Fibroblast of lung (primary cell): ENCODE measurements at regions not wholly inside any gene's neighbourhood (a gene's known extent, or its start where the extent isn't known, plus 50 kb on each side); places are given as distances from the start of the nearest gene placed in this dataset.

Experiments
- DNase-seq, 2 donors: peaks; one replicate each; pipeline versions ENCODE4 v3.0.0 to v3.0.0-alpha.2; 2010; ENCODE audit warnings: low read depth in 2 of 2
- H2AFZ ChIP-seq: 2 replicates; pipeline ENCODE4 v1.5.1; 2012; ENCODE audit warnings: low read length, control low read depth, inconsistent platforms
- H3K27ac ChIP-seq: 2 replicates; pipeline ENCODE4 v1.5.1; 2011; ENCODE audit warnings: low read length, control low read depth; ENCODE audit not compliant: insufficient read depth
- H3K27me3 ChIP-seq: 2 replicates; pipeline ENCODE4 v1.5.1; 2011; ENCODE audit warnings: mild to moderate bottlenecking, low read length; ENCODE audit not compliant: control insufficient read depth, insufficient read depth
- H3K36me3 ChIP-seq: 2 replicates; pipeline ENCODE4 v1.5.1; 2011; ENCODE audit warnings: low read length; ENCODE audit not compliant: control insufficient read depth, insufficient read depth
- H3K4me1 ChIP-seq: 2 replicates; pipeline ENCODE4 v1.5.1; 2011; ENCODE audit warnings: low read length; ENCODE audit not compliant: control insufficient read depth, insufficient read depth; ENCODE audit errors: extremely low read depth
- H3K4me2 ChIP-seq: 2 replicates; pipeline ENCODE4 v1.5.1; 2011; ENCODE audit warnings: low read length, control low read depth; ENCODE audit not compliant: insufficient read depth; ENCODE audit errors: extremely low read depth
- H3K4me3 ChIP-seq, 4 experiments: fragments of 200-600 bp in 1 of 4; sonication (generic) in 1 of 4; replicated peaks in 1 of 4; 2 replicates each; pipeline ENCODE4 v1.5.1; 2011 to 2016; ENCODE audit warnings: low read length in 4 of 4, low read depth in 3 of 4, mild to moderate bottlenecking in 3 of 4, control low read depth in 2 of 4, inconsistent platforms in 1 of 4, mixed read lengths in 1 of 4; ENCODE audit not compliant: insufficient read depth in 1 of 4; ENCODE audit errors: control extremely low read depth in 1 of 4
- H3K79me2 ChIP-seq: 2 replicates; pipeline ENCODE4 v1.5.1; 2012; ENCODE audit warnings: mild to moderate bottlenecking, low read length, inconsistent platforms; ENCODE audit not compliant: control insufficient read depth, insufficient read depth
- H3K9ac ChIP-seq: 2 replicates; pipeline ENCODE4 v1.5.1; 2011; ENCODE audit warnings: mild to moderate bottlenecking, low read length, control low read depth; ENCODE audit not compliant: insufficient read depth
- H3K9me3 ChIP-seq: 2 replicates; pipeline ENCODE4 v1.5.1; 2012; ENCODE audit warnings: low read depth, low read length; ENCODE audit not compliant: control insufficient read depth, insufficient read depth
- H4K20me1 ChIP-seq: 2 replicates; pipeline ENCODE4 v1.5.1; 2011; ENCODE audit warnings: low read length; ENCODE audit not compliant: control insufficient read depth, insufficient read depth; ENCODE audit errors: extremely low read depth
- CTCF ChIP-seq, 2 donors: IDR thresholded peaks in 1 of 2; conservative IDR thresholded peaks in 1 of 2; 1 replicate in 1 of 2; 2 replicates in 1 of 2; pipeline ENCODE4 v1.5.1; 2011 to 2012; ENCODE audit warnings: low read length in 2 of 2, control low read depth in 1 of 2, inconsistent platforms in 1 of 2, low read depth in 1 of 2, mild to moderate bottlenecking in 1 of 2
- EZH2 ChIP-seq: IDR thresholded peaks from 2 replicates; pipeline ENCODE4 v1.5.1; 2012; ENCODE audit warnings: low read length, control low read depth, mild to moderate bottlenecking; ENCODE audit errors: missing control alignments

GRCh38 chr10:83937826-83938225, 201.5 kb upstream of the GHITM start:
- Histone ChIP-seq H3K36me3 (no peaks in the 10 kb centered on the region), H3K27ac (no peak overlapping the region), H3K79me2 (no peaks in the 10 kb centered on the region), H3K9me3 (no peaks in the 10 kb centered on the region), H3K4me3 (no peak overlapping the region), H3K9ac (no peak overlapping the region), H3K27me3 (no peaks in the 10 kb centered on the region), H4K20me1 (no peaks in the 10 kb centered on the region), H3K4me1 (no peaks in the 10 kb centered on the region), H3K4me2 (no peak overlapping the region), H2AFZ (no peak overlapping the region)
- TF ChIP-seq CTCF (conservative IDR thresholded peaks at IDR 0.05 in 1 of 2, IDR thresholded peaks at IDR 0.05 in 1 of 2; ENCODE audit: low read depth in 1 of 2, low read length in 2 of 2): no peak
- no peak for DNase-seq

- TF ChIP-seq EZH2 (no peak), CTCF (conservative IDR thresholded peaks at IDR 0.05 in 1 of 2, IDR thresholded peaks at IDR 0.05 in 1 of 2; ENCODE audit: low read depth in 1 of 2, low read length in 2 of 2) (no peak)
- Histone ChIP-seq H3K4me1 (no peaks in the 10 kb centered on the region), H4K20me1 (no peaks in the 10 kb centered on the region), H3K9ac (no peak overlapping the region), H3K27ac (no peak overlapping the region), H3K27me3 (no peaks in the 10 kb centered on the region), H3K4me3 (no peak overlapping the region), H3K79me2 (no peaks in the 10 kb centered on the region), H3K36me3 (no peaks in the 10 kb centered on the region), H2AFZ (no peak overlapping the region), H3K4me2 (no peak overlapping the region), H3K9me3 (no peaks in the 10 kb centered on the region)
- no peak for DNase-seq
These were observed 198.1 kb upstream of the GHITM start for GRCh38 chr10:83941189-83941588.

- no peak overlapping the region for H3K9ac ChIP-seq
- no peak overlapping the region for H3K4me2 ChIP-seq
- H3K27me3 ChIP-seq: no peaks in the 10 kb centered on the region
- no peak overlapping the region for H3K27ac ChIP-seq
- DNase-seq: no peak
- H3K4me1 ChIP-seq: no peaks in the 10 kb centered on the region
- no peak overlapping the region for H3K4me3 ChIP-seq
- H2AFZ ChIP-seq: no peak overlapping the region
- H4K20me1 ChIP-seq: no peaks in the 10 kb centered on the region
- no peaks in the 10 kb centered on the region for H3K9me3 ChIP-seq
- no peaks in the 10 kb centered on the region for H3K79me2 ChIP-seq
- no peaks in the 10 kb centered on the region for H3K36me3 ChIP-seq
- TF ChIP-seq CTCF (conservative IDR thresholded peaks at IDR 0.05 in 1 of 2, IDR thresholded peaks at IDR 0.05 in 1 of 2; ENCODE audit: low read depth in 1 of 2, low read length in 2 of 2) (no peak), EZH2 (no peak)
These were observed 196.9 kb upstream of the GHITM start for GRCh38 chr10:83942410-83942809.
